SH-SY5Y (cell line): ENCODE measurements at regions not wholly inside any gene's neighbourhood (a gene's known extent, or its start where the extent isn't known, plus 50 kb on each side); places are given as distances from the start of the nearest gene placed in this dataset.
A peak's percentile ranks its signal among the peaks of the same experiment; 100 is the strongest.

ENCODE experiments used
- GATA2 ChIP-seq: IDR thresholded peaks from 2 replicates; pipeline ENCODE4 v1.6.1; 2011; ENCODE audit warnings: mild to moderate bottlenecking, low read depth, low read length
- GATA3 ChIP-seq: IDR thresholded peaks from 2 replicates; pipeline ENCODE4 v1.6.1; 2011; ENCODE audit warnings: low read depth, mild to moderate bottlenecking, low read length, moderate library complexity

DNA sequence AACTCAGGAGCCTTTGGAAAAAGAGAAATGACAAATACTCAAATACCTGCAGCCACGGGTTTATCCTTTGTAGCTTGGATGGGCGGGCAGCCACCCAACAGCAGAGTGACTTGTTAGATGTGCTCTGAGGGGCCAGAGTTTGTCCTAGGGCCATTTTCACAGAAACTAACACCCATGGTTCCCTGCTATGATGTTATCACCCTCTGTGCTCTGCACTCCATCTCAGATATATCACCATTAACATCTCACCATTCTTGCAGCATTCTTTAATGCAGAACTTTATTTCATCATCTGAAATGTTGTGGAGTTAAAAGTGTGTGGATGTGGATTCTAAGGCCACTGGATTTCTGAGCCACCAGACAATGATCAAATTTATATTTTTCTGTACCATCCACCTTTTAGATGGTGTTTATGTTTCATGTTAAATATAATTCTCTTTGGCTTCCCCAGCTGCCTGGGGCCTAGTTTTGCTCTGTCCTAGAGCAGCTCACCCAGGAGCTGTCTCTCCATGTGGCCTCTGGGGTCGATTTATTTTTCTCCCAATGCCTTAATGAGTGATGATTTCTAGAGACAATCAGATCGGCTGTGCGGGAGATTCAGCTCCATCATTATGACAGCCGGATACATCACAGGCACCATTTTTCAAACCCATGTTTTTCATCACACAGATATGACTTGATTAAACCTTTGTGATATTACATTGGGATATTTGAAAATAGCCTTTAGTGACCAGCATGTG lies 380.8 kb downstream of the BCOR start:
- TF ChIP-seq GATA2 (peak; percentile 74), GATA3 (peak; percentile 75)
